ENCODE measurements at regions not wholly inside any gene's neighbourhood (a gene's known extent, or its start where the extent isn't known, plus 50 kb on each side); places are given as distances from the start of the nearest gene placed in this dataset.

GRCh38 chr4:114205261-114205660 lies 225.8 kb upstream of the ARSJ start:
- WGBS (ENCODE audit: insufficient coverage), result no CpG with 5 or more reads among the region's 1 CpG
- H3K27ac ChIP-seq (ENCODE audit: low read length in 2 of 2), result no peak overlapping the region
- no peak overlapping the region for H3K4me3 Mint-ChIP-seq

GRCh38 chr4:114208574-114209151 lies 229.2 kb upstream of the ARSJ start:
- Histone ChIP-seq H3K79me2 (ENCODE audit: control insufficient read depth, insufficient read depth, low read length) (no peaks in the 10 kb centered on the region), H4K20me1 (ENCODE audit: control insufficient read depth, insufficient read depth, low read length, poor library complexity, severe bottlenecking) (no peaks in the 10 kb centered on the region), H3K9me3 (ENCODE audit: control extremely low read depth in 1 of 3, control insufficient read depth in 2 of 3, insufficient read depth in 1 of 3, low read length in 2 of 3) (no peaks in the 10 kb centered on the region), H3K4me3 (ENCODE audit: control extremely low read depth in 1 of 5, extremely low read depth in 1 of 5, insufficient read depth in 1 of 5, low read depth in 2 of 5, low read length in 4 of 5) (no peak overlapping the region), H3K27ac (ENCODE audit: low read length in 2 of 2) (no peak overlapping the region), H3K9ac (ENCODE audit: low read length) (no peak overlapping the region), H3K4me2 (replicated peaks; ENCODE audit: low read depth, low read length, poor library complexity, severe bottlenecking) (no peak overlapping the region), H3K27me3 (replicated peaks in 1 of 4; ENCODE audit: control extremely low read depth in 1 of 4, control insufficient read depth in 3 of 4, insufficient read depth in 4 of 4, low read length in 3 of 4) (no peaks in the 10 kb centered on the region), H3K36me3 (replicated peaks in 1 of 2; ENCODE audit: control extremely low read depth in 1 of 2, control insufficient read depth in 1 of 2, extremely low read depth in 1 of 2, insufficient read depth in 2 of 2, low read length in 1 of 2) (no peaks in the 10 kb centered on the region), H3K4me1 (ENCODE audit: control insufficient read depth in 2 of 2, insufficient read depth in 2 of 2, low read length in 2 of 2) (no peaks in the 10 kb centered on the region), H2AFZ (ENCODE audit: insufficient read depth, low read depth, low read length, poor library complexity, severe bottlenecking) (no peak overlapping the region)
- ATAC-seq (ENCODE audit: low read depth) (no peak), DNase-seq (no peak)
- CTCF ChIA-PET, result no interaction called here
- H3K27me3 Mint-ChIP-seq, result peaks cover 3% of the 10 kb centered on the region
- POLR2A ChIA-PET, result no interaction called here
- no peaks in the 10 kb centered on the region for H3K9me3 Mint-ChIP-seq (ENCODE audit: insufficient read depth)
- TF ChIP-seq CTCF (IDR thresholded peaks at IDR 0.05) (no peak), EZH2 (IDR thresholded peaks at IDR 0.05; ENCODE audit: borderline replicate concordance, insufficient read depth, low read depth, low read length, poor library complexity, severe bottlenecking) (no peak)
- intact Hi-C loops (cut with micrococcal nuclease), result no loop called here
- H3K27ac Mint-ChIP-seq, result no peak overlapping the region
- no peak overlapping the region for H3K4me3 Mint-ChIP-seq
- WGBS (ENCODE audit: insufficient coverage), result 65% methylated on average over 2 of the region's 3 CpGs
- H3K4me1 Mint-ChIP-seq, result no peaks in the 10 kb centered on the region

More at GRCh38 chr4:114205261-114205660, 225.8 kb upstream of the ARSJ start:
- Histone ChIP-seq H3K9ac (ENCODE audit: low read length) (no peak overlapping the region), H3K79me2 (ENCODE audit: control insufficient read depth, insufficient read depth, low read length) (no peaks in the 10 kb centered on the region), H3K4me3 (ENCODE audit: control extremely low read depth in 1 of 5, extremely low read depth in 1 of 5, insufficient read depth in 1 of 5, low read depth in 2 of 5, low read length in 4 of 5) (no peak overlapping the region), H3K9me3 (ENCODE audit: control extremely low read depth in 1 of 3, control insufficient read depth in 2 of 3, insufficient read depth in 1 of 3, low read length in 2 of 3) (no peaks in the 10 kb centered on the region), H4K20me1 (ENCODE audit: control insufficient read depth, insufficient read depth, low read length, poor library complexity, severe bottlenecking) (no peaks in the 10 kb centered on the region), H3K4me1 (ENCODE audit: control insufficient read depth in 2 of 2, insufficient read depth in 2 of 2, low read length in 2 of 2) (no peaks in the 10 kb centered on the region), H3K36me3 (replicated peaks in 1 of 2; ENCODE audit: control extremely low read depth in 1 of 2, control insufficient read depth in 1 of 2, extremely low read depth in 1 of 2, insufficient read depth in 2 of 2, low read length in 1 of 2) (no peaks in the 10 kb centered on the region), H3K4me2 (replicated peaks; ENCODE audit: low read depth, low read length, poor library complexity, severe bottlenecking) (no peak overlapping the region), H2AFZ (ENCODE audit: insufficient read depth, low read depth, low read length, poor library complexity, severe bottlenecking) (no peak overlapping the region), H3K27me3 (replicated peaks in 1 of 4; ENCODE audit: control extremely low read depth in 1 of 4, control insufficient read depth in 3 of 4, insufficient read depth in 4 of 4, low read length in 3 of 4) (no peaks in the 10 kb centered on the region)
- no peak for ATAC-seq (ENCODE audit: low read depth)
- ChIA-PET POLR2A (no interaction called here), CTCF (interaction anchor here (0.6 kb wide), 1 partner anchor 812 kb away, joined by 4 read pairs; no protein-coding TSS in a partner anchor)
- no peak for TF ChIP-seq EZH2 (IDR thresholded peaks at IDR 0.05; ENCODE audit: borderline replicate concordance, insufficient read depth, low read depth, low read length, poor library complexity, severe bottlenecking)
- TF ChIP-seq CTCF (IDR thresholded peaks at IDR 0.05), result no peak
- DNase-seq, result no peak
- no peak overlapping the region for H3K27ac Mint-ChIP-seq
- H3K9me3 Mint-ChIP-seq (ENCODE audit: insufficient read depth), result no peaks in the 10 kb centered on the region
- H3K27me3 Mint-ChIP-seq, result peaks cover 7% of the 10 kb centered on the region
- intact Hi-C loops (cut with micrococcal nuclease), result no loop called here
- no peaks in the 10 kb centered on the region for H3K4me1 Mint-ChIP-seq
